ENCODE measurements at regions not wholly inside any gene's neighbourhood (a gene's known extent, or its start where the extent isn't known, plus 50 kb on each side); places are given as distances from the start of the nearest gene placed in this dataset.

GRCh38 chr14:85124631-85125290 is 405.2 kb upstream of the FLRT2 start:
- no peak overlapping the region for H3K27ac Mint-ChIP-seq (ENCODE audit: unreplicated experiment)
- no peaks in the 10 kb centered on the region for H3K4me1 Mint-ChIP-seq
- no peak for DNase-seq (ENCODE audit: low read depth, low spot score)
- no peak overlapping the region for H3K4me3 Mint-ChIP-seq
- no peak for TF ChIP-seq CTCF (conservative IDR thresholded peaks at IDR 0.05)
- H3K9me3 Mint-ChIP-seq: peaks cover 5% of the 10 kb centered on the region
- H3K36me3 Mint-ChIP-seq (ENCODE audit: low read depth): no peaks in the 10 kb centered on the region
- no peaks in the 10 kb centered on the region for H3K27me3 Mint-ChIP-seq (ENCODE audit: low read depth)

DNA sequence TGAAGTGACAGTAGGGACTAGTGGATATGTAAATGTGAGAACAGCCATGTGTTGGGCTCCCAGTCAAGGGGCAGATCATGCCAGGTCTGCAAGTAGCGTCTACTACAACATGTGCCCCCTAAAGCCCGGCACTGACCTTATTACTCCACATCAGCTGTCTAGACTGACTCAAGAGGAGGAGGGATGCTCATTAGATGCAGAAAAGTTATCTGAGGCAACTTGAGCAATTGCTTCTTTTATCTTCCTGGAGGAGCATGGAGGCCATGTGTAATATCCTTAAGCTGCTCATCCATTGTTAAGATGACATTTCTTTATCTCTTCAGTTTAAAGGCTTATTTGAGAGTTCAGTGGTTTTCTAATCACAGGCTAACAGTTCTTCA is 404.7 kb upstream of the FLRT2 start:
- TF ChIP-seq CTCF (conservative IDR thresholded peaks at IDR 0.05): no peak
- Mint-ChIP-seq H3K36me3 (ENCODE audit: low read depth) (no peaks in the 10 kb centered on the region), H3K9me3 (peaks cover 5% of the 10 kb centered on the region), H3K27me3 (ENCODE audit: low read depth) (no peaks in the 10 kb centered on the region), H3K4me3 (no peak overlapping the region), H3K27ac (ENCODE audit: unreplicated experiment) (no peak overlapping the region), H3K4me1 (no peaks in the 10 kb centered on the region)
- no peak for DNase-seq (ENCODE audit: low read depth, low spot score)

GRCh38 chr14:85129921-85130320 is 400.0 kb upstream of the FLRT2 start:
- no peaks in the 10 kb centered on the region for H3K4me1 Mint-ChIP-seq
- no peak overlapping the region for H3K27ac Mint-ChIP-seq (ENCODE audit: unreplicated experiment)
- no peak for TF ChIP-seq CTCF (conservative IDR thresholded peaks at IDR 0.05)
- H3K4me3 Mint-ChIP-seq: no peak overlapping the region
- H3K9me3 Mint-ChIP-seq: peaks cover 5% of the 10 kb centered on the region
- H3K36me3 Mint-ChIP-seq (ENCODE audit: low read depth): no peaks in the 10 kb centered on the region
- no peaks in the 10 kb centered on the region for H3K27me3 Mint-ChIP-seq (ENCODE audit: low read depth)
- no peak for DNase-seq (ENCODE audit: low read depth, low spot score)

DNA sequence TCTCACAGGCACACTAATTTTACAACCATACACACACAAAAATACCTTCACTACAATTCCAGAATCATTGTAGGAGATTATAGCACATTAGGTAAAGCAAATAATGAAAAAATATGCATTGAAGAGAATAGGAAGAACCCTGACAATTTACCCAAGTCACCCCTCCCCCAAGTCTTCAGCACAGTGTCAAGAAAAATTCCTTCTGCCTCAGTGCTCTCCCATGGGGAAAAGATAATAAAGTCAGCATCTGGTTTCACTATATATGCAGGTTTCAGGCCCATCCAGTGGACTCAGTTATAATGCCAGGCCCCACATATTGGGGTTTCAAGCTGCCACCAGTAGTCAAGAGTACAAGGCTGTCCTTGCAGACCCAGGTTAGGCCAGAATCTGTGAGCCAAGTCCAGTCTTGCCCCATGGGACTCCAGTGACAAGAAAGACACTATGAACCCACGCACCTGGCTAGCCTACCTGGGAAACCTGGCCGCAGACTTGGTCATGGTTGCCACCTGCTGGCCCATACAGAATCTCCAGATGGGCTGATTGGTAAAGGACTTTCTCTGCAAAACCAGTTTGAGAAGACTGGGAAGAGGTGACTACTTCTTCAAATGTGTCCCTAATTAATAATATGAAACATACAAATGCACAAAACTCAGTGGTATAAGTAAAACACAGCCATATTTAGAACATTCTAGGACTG is 398.6 kb upstream of the FLRT2 start:
- H3K4me1 Mint-ChIP-seq: no peaks in the 10 kb centered on the region
- TF ChIP-seq CTCF (conservative IDR thresholded peaks at IDR 0.05): no peak
- H3K27ac Mint-ChIP-seq (ENCODE audit: unreplicated experiment): no peak overlapping the region
- no peak overlapping the region for H3K4me3 Mint-ChIP-seq
- H3K9me3 Mint-ChIP-seq: peaks cover 8% of the 10 kb centered on the region
- no peak for DNase-seq (ENCODE audit: low read depth, low spot score)
- no peaks in the 10 kb centered on the region for H3K27me3 Mint-ChIP-seq (ENCODE audit: low read depth)
- no peaks in the 10 kb centered on the region for H3K36me3 Mint-ChIP-seq (ENCODE audit: low read depth)

DNA sequence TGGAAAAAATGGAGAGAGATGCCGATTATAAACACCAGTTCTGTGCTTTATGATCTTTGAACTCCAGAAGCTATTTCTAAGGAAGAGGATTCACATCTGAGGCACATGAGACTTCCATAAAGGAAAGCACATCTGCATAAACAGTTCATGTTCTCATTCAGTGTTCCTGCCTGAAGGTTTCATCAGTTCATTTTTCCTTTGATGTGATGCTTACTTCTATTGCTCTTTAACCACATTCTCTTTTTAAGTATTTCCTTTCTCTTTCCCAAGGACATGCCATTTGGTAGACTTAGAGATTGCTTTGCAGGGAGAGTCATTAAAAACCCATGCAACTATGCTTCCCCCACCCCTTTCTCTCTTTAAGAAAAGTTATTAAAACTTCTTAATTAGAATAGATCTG is 387.0 kb upstream of the FLRT2 start:
- peaks cover 5% of the 10 kb centered on the region for H3K9me3 Mint-ChIP-seq
- H3K4me1 Mint-ChIP-seq: no peaks in the 10 kb centered on the region
- no peaks in the 10 kb centered on the region for H3K36me3 Mint-ChIP-seq (ENCODE audit: low read depth)
- H3K27me3 Mint-ChIP-seq (ENCODE audit: low read depth): no peaks in the 10 kb centered on the region
- no peak overlapping the region for H3K27ac Mint-ChIP-seq (ENCODE audit: unreplicated experiment)
- no peak overlapping the region for H3K4me3 Mint-ChIP-seq
- DNase-seq (ENCODE audit: low read depth, low spot score): no peak
- TF ChIP-seq CTCF (conservative IDR thresholded peaks at IDR 0.05): no peak
